ENCODE measurements at regions not wholly inside any gene's neighbourhood (a gene's known extent, or its start where the extent isn't known, plus 50 kb on each side); places are given as distances from the start of the nearest gene placed in this dataset.

DNA sequence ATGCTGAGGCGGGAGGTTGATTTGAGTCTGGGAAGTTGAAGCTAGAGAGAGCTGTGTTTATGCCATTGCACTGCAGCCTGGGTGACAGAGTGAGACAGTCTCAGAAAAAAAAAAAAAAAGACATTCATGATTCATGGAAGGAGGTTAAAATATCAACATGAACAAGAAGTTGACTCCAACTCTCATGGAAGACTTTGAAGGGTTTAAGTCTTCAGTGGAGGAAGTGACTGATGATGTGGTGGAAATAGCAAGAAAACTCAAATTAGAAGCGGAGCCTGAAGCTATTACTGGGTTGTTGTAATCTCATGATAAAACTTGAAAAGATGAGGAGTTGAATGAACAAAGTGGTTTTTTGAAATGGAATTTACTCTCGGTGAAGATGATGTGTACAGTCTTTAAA, 491.8 kb downstream of the SQOR start:
- H3K4me1 ChIP-seq (ENCODE audit: insufficient read depth, low read length, poor library complexity, severe bottlenecking) = no peaks in the 10 kb centered on the region
- TF ChIP-seq EZH2 (IDR thresholded peaks at IDR 0.05; ENCODE audit: borderline replicate concordance, low read depth, low read length, poor library complexity, severe bottlenecking) = no peak
- TF ChIP-seq, protein P1, sequence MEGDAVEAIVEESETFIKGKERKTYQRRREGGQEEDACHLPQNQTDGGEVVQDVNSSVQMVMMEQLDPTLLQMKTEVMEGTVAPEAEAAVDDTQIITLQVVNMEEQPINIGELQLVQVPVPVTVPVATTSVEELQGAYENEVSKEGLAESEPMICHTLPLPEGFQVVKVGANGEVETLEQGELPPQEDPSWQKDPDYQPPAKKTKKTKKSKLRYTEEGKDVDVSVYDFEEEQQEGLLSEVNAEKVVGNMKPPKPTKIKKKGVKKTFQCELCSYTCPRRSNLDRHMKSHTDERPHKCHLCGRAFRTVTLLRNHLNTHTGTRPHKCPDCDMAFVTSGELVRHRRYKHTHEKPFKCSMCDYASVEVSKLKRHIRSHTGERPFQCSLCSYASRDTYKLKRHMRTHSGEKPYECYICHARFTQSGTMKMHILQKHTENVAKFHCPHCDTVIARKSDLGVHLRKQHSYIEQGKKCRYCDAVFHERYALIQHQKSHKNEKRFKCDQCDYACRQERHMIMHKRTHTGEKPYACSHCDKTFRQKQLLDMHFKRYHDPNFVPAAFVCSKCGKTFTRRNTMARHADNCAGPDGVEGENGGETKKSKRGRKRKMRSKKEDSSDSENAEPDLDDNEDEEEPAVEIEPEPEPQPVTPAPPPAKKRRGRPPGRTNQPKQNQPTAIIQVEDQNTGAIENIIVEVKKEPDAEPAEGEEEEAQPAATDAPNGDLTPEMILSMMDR (conservative IDR thresholded peaks at IDR 0.05; ENCODE audit: low read depth, low read length) = no peak
- no peak overlapping the region for H3K27ac ChIP-seq (ENCODE audit: low read depth, low read length, poor library complexity, severe bottlenecking)
- no peaks in the 10 kb centered on the region for H3K27me3 ChIP-seq (replicated peaks; ENCODE audit: insufficient read depth, low read depth, low read length, poor library complexity)
- H3K9me3 ChIP-seq (ENCODE audit: low read depth, low read length, poor library complexity, severe bottlenecking) = peaks cover 7% of the 10 kb centered on the region
- DNase-seq (ENCODE audit: low spot score) = no peak
- ChIA-PET CTCF (no interaction called here), POLR2A (ENCODE audit: low non-redundant PET) (no interaction called here)
- no TSS peak for BruUV-seq (replicated peaks)
- H3K4me3 ChIP-seq (ENCODE audit: low read depth, low read length, poor library complexity, severe bottlenecking) = no peak overlapping the region
- intact Hi-C loops (cut with micrococcal nuclease; ENCODE audit: unreplicated experiment) = no loop called here
- no peaks in the 10 kb centered on the region for H3K36me3 ChIP-seq (ENCODE audit: insufficient read depth, low read length, poor library complexity, severe bottlenecking)

DNA sequence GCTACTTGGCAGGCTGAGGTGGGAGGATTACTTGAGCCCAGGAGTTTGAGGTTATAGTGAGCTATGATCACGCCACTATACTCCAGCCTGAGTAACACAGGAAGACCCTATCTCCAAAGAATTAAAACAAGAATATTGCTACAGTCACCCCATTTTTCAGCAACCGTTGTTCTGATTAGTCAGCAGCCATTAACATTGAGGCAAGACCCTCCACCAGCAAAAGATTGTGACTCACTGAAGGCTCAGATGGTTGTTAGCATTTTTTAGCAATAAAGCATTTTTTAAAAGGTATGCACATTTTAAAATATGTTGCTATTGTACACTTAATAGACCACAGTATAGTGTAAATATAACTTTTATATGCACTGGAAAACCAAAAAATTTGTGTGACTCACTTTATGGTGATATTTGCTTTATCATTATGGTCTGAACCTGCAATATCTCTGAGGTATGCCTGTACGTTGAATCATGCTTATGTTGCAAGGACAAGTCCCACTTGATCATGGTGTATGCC, 492.6 kb downstream of the SQOR start:
- Histone ChIP-seq H3K9me3 (ENCODE audit: low read depth, low read length, poor library complexity, severe bottlenecking) (peaks cover 7% of the 10 kb centered on the region), H3K27ac (ENCODE audit: low read depth, low read length, poor library complexity, severe bottlenecking) (no peak overlapping the region), H3K27me3 (replicated peaks; ENCODE audit: insufficient read depth, low read depth, low read length, poor library complexity) (no peaks in the 10 kb centered on the region), H3K4me1 (ENCODE audit: insufficient read depth, low read length, poor library complexity, severe bottlenecking) (no peaks in the 10 kb centered on the region), H3K4me3 (ENCODE audit: low read depth, low read length, poor library complexity, severe bottlenecking) (no peak overlapping the region), H3K36me3 (ENCODE audit: insufficient read depth, low read length, poor library complexity, severe bottlenecking) (no peaks in the 10 kb centered on the region)
- BruUV-seq (replicated peaks) = no TSS peak
- TF ChIP-seq, protein P1 (conservative IDR thresholded peaks at IDR 0.05; ENCODE audit: low read depth, low read length) = no peak
- no peak for TF ChIP-seq EZH2 (IDR thresholded peaks at IDR 0.05; ENCODE audit: borderline replicate concordance, low read depth, low read length, poor library complexity, severe bottlenecking)
- POLR2A ChIA-PET (ENCODE audit: low non-redundant PET) = no interaction called here
- no peak for DNase-seq (ENCODE audit: low spot score)
- intact Hi-C loops (cut with micrococcal nuclease; ENCODE audit: unreplicated experiment) = no loop called here
- CTCF ChIA-PET = no interaction called here

DNA sequence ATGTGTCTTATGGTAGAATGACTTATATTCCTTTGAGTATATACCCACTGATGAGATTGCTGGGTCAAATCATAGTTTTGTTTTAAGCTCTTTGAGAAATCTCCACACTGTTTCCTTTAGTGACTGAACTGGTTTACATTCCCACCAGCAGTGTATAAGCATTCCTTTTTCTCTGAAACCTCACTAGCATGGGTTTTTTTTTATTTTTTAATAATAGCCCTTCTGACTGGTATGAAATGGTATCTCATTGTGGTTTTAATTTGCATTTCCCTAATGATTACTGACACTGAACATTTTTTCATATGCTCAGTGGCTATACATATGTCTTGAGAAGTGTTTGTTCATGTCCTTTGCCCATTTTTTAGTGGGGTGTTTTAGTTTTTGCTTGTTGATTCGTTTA, 494.3 kb downstream of the SQOR start:
- Histone ChIP-seq H3K4me1 (ENCODE audit: insufficient read depth, low read length, poor library complexity, severe bottlenecking) (no peaks in the 10 kb centered on the region), H3K36me3 (ENCODE audit: insufficient read depth, low read length, poor library complexity, severe bottlenecking) (no peaks in the 10 kb centered on the region), H3K27me3 (replicated peaks; ENCODE audit: insufficient read depth, low read depth, low read length, poor library complexity) (no peaks in the 10 kb centered on the region), H3K9me3 (ENCODE audit: low read depth, low read length, poor library complexity, severe bottlenecking) (peaks cover under 1% of the 10 kb centered on the region), H3K27ac (ENCODE audit: low read depth, low read length, poor library complexity, severe bottlenecking) (no peak overlapping the region), H3K4me3 (ENCODE audit: low read depth, low read length, poor library complexity, severe bottlenecking) (no peak overlapping the region)
- BruUV-seq (replicated peaks) = no TSS peak
- TF ChIP-seq, protein P1 (conservative IDR thresholded peaks at IDR 0.05; ENCODE audit: low read depth, low read length) = no peak
- no peak for TF ChIP-seq EZH2 (IDR thresholded peaks at IDR 0.05; ENCODE audit: borderline replicate concordance, low read depth, low read length, poor library complexity, severe bottlenecking)
- ChIA-PET CTCF (no interaction called here), POLR2A (ENCODE audit: low non-redundant PET) (no interaction called here)
- intact Hi-C loops (cut with micrococcal nuclease; ENCODE audit: unreplicated experiment) = no loop called here
- no peak for DNase-seq (ENCODE audit: low spot score)
